Suppressor macrophage (primary cell): ENCODE measurements at regions not wholly inside any gene's neighbourhood (a gene's known extent, or its start where the extent isn't known, plus 50 kb on each side); places are given as distances from the start of the nearest gene placed in this dataset.
"Not testable (repeated sequence)": the region's sequence is repeated elsewhere in the genome, so short reads cannot be mapped to it uniquely, and the experiment has no call there.

Source experiments
- DNase-seq, 4 experiments: peaks; one replicate each; pipeline ENCODE4 v3.0.0-alpha.2; 2020 to 2022

DNA sequence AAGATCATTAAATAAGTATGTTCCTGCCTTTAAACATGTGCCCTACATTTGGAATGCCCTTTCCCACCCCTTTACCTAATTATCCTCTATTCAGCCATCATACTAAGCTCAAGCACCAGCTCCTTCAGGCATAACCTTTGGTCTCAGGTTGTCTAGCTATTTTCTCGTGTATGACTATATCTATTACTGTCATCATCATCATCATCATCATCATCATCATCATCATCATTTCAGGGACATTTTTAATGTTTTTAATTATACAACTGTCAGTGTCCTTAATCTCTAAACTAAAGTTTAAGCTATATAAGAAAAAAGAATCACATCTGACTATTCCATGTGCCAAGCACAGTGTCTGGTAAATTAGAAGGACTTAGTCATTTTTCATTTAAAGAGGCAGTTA lies 214.6 kb upstream of the CTSO start:
- DNase-seq = no peak

DNA sequence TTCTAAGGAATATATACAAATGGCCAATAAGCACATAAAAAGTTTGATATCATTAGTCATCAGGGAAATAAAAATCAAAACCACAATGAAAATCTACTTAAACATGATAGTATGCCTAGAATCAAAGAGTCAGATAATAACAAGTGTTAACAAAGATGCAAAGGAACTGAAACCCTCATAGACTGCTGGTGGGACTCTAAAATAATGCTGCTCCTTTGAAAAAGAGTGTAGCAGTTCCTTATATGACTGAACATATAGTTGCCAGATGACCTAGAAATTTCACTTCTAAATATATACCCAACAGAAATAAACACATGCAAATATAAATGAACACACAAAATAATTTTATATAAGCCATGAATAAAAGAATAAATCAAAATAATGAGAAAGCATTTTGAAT lies 205.1 kb upstream of the CTSO start:
- DNase-seq = no peak

DNA sequence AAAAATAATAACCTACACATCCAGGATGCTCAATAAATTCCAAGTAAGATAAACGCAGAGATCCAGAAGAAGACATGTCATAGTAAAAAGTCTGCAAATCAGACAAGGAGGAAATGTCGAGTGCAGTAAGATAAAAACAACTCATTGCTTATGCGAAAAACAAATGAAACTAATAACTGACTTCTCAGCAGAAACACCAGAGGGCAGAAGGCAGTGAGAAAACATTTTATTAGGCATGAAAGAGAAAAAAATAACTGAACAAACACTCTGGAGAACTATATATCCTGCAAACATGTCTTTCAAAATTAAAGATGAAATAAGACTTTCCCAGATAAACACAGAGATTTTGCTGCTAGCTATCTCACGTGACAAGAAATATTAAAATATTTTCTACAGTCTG lies 201.3 kb upstream of the CTSO start:
- no peak for DNase-seq

DNA sequence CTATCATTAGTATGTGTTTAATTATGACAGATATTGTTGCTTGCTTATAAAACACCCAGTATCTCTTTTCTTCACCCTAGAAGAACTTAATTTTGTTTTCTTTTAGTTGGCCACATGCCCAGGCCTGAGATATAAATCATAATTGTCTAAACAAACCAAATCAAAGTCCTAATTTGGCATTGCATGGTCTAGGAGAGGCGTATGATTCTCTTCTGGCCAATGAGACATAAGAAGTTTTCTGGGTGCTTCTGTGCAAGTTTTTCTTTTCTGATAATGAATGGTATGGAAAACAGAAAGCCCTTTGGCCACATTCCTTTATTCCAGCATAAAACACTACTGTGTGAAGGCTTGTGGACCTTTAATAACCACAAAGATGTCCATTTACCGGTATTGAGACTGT lies 192.9 kb upstream of the CTSO start:
- no peak for DNase-seq

DNA sequence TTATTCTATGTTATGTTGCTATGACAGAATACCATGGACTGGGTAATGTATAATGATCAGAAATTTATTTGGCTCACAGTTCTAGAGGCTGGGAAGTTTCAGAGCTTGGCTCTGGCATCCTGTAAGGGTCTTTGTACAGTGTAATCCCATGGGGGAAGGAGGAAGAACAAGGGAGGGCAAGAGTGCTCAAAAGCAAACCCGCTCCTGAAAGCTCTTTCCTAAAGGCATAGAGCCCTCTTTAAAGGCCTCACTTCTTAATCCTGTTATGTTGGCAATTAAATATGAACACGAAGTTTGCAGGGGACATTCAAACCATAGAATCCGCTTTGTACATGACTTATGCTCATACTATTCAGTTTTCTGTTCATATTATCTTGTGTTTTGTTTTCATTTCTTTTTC lies 191.3 kb upstream of the CTSO start:
- no peak for DNase-seq

DNA sequence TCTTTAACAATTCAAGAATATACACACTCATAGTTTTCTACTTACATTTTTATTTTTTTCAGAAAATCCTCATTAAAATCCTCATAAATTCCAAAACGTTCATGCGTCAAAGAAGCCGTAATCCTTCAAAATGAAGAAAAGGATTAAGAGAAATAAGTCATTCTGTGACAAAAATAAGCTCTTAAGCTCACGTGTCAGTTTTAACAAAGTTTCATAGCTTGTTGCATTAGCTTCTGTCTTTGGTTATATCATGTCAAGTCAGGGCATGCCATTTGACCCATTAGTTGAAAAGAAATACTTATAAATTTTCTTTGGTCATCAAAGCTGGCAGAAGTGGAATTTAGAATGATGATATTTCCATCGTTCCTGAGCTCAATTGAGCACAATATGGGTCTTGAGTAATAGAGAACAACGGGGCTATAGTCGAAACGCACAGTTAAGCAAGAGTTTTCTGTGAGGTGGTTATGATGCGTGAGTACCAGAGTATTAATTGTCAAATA lies 185.2 kb upstream of the CTSO start:
- DNase-seq = no peak

DNA sequence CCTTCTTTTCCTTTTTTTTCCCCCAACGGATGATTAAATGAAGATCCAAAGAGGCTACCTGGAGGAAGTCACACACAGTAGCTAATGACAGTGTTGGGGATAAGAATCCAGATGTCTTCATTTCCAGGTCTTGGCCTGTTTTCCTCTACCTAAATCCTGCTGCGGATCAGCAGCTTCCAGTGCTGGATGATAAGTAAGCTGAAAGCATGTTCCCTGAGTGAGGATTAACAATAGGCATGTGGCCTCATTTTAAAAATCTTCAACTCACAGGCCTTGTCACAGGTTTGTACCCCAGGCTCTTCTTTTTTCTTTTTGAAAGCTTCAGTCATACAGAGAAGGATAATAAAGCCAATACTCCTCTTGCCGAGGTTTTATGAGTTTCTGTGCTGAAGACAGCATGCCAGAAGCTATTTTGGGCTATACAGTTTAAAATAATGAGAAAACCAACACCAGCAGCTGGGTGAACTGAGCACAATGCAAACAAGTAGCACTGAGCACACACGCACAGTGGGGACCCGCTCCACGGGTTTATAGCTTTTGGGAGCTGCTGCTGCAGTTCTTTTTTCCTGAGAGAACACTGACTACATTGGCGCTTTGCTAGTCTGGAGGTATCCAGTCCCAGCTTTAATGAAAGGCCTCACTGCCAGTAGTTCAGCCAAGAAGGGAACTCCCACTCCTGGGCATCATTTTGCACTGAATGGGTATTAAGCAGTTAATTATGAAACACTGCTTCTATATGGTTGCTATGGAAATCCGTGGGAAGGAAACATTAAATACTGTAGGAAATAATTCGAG lies 184.2 kb upstream of the CTSO start:
- DNase-seq = no peak

DNA sequence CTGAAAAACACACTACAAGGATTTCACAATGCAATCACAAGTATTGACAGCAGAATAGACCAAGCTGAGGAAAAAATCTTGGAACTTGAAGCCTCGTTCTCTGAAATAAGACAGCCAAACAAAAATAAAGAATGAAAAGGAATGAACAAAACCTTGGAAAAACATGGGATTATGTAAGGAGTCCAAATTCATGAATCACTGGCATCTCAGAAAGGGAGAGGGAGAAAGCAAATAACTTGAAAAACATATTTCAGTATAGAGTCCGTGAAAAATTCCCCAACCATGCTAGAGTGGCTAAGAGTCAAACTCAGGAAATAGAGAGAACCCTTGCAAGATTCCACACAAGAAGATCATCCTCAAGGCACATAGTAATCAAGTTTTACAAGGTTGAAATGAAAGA lies 178.5 kb upstream of the CTSO start:
- DNase-seq = no peak

DNA sequence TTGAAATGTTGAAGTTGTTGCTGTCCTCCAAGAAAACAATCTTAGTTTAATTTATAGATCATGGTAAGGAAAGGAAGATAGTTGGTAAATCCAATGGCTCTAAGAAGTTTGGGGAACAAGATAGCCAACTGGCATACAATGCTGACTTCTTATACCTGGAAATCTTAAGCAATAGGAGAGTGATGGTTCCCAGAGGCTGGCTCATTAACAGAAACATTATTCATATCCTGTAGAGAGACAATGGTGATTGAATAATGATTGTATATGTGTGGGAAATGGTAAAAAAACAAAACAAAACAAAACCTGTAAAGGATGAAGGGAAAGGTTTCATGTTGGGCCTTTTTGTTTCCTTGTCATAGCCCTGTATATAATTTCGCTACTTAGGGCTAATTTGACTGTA lies 174.9 kb upstream of the CTSO start:
- no peak for DNase-seq

DNA sequence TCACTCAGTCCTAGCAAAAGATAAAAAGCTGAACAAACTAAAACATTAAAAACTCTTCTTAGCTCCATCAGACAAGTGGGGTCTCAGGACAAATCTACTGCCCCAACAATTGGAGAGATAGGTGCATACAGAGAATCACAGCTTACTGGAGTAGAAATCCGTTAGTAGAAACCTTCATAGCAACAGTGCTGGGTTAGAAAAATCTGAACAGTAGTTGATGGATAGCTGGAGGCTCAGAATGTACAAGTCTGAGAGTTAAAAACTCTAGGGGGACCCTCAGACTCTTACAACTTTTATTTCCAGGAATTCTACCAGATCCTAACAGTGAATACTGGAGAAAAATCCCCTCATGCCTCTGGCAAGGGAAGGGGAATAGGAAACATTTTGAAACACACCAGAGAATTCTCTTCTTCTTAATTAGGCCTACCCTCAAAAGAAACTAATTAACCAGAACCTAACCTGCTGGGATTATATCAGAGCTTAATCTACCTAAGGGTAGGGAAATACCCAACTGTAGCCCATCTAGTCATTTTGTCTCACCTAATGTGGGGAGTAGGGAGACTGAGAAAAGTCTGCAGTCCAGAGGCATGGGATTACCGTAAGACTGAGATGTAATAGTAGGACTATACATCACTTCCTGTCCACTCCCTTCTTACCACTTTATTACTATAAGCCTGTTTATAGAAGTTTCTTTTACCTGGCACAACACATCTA lies 165.0 kb upstream of the CTSO start:
- no peak for DNase-seq

DNA sequence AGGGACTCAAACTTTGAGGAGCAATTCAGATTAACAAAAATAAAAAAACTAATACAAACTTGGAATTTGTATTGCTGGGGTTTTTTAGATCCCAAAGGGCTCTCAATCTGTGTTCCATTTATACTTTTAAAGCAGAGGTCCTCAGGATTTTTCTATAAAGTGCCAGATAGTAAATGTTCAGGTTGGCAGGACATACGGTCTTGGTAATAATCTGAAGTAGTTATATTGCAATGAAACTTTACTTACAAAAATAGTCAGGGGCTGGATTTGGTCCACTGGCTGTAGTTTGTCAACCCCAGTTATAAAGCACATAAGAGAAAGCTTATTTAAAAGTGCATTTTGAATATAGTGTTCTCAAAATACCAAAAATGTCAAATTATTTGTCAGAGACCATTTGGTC lies 164.1 kb upstream of the CTSO start:
- DNase-seq = no peak

DNA sequence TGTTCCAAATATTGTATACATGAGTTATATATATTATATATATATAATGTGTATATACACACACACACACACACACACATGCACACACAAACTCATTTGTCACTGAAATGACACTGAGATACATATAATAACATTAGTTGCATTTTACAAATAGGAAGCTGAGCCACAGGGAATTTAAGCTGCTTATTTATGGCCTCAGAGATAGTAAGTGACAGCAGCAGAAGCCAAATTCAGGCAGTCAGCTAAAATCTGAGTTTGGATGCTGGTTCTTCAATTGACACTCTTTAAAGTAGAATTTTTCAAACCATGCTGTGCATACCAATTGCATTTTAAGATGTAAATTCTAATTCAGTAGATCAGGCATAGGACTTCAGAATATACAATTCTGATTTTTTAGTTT lies 163.3 kb upstream of the CTSO start:
- no peak for DNase-seq

DNA sequence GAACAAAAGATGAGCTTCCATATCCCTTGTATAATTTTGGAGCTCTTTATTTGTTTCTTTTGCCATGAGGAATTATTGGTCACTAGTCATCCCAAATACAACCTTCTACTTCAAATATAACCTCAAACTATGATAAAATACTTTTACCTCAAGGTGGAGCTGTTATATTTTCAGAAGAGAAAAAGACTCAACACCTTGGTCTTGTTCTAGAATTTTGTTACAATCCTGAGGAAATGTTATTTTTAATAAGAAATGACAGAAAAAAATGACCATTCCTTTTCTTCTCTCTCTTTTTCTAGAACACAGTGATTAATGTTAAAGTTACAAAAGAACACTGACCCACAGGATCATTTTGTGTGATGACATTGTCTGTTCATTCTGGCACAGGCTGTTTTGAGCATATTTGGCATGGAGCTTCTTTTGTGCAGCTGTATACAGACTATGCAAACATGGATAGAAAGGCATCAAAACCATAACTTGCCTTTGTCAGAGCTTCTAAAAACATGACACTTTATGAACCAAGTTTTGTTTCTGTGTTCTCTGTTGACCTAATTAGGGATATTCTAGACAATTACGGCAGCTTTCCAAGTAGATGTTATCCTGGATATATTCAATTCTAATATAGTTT lies 159.6 kb upstream of the CTSO start:
- DNase-seq = no peak

DNA sequence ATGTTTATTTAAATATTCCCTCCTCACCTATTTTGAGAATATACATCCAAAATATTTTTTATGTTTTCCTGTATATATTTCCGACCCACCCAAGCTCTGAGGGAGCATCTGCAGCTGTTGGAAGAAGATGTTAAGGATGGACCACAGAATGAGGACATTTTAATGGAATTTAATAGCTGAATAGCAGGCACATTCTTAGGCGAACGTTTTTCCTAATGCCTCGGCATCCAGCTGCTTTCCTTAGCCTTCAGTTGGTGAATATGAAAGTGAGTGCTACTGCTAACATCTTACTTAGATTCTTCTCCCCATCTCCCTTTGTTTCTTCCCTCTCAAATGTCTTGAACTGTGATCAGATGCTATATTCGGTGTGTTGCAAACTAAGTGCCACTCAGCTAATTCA lies 158.0 kb upstream of the CTSO start:
- no peak for DNase-seq

DNA sequence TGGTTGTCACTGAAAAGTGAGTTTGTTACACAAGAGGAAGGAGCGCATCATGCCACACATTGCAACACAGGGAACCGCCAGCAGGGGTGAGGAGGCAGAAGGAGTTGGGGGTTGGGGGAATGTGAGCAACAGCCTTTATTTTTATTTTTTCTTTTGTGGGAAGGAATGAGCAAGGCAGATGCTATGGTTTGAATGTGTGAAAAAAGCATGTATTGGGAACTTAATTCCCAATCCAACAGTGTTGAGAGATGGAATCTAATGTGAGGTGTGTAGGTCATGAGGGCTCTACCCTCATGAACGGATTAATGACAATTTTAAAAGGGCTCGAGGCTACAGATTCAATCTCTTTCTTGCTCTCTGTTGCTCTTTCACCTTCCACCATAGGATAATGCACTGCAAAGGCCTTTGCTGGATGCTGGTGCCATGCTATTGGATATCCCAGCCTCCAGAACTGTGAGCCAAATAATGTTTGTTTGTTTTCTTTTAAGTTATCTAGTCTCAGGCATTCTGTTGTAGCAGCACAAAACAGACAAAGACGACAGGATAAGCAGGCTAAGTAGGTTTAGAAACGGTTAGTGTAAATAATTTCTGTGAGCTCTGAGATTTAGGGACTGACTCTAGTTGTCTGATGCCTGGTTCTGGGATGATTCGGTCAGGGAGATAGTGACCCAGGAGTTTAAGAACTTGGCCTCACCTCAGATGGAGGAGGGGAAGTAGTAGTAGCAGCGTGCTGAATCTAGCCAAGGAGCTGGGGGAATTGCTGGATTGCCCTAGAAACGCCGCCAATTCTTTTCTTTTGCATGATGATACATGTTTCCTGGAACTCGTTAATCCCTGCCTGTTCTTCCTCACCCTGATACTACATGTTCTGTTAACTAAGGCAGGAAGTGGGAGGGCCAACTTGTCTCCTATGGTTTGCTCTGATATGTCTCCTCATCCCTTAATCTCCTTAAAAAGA lies 156.6 kb upstream of the CTSO start:
- peak; percentile 20 to 46 (median 32) for DNase-seq

DNA sequence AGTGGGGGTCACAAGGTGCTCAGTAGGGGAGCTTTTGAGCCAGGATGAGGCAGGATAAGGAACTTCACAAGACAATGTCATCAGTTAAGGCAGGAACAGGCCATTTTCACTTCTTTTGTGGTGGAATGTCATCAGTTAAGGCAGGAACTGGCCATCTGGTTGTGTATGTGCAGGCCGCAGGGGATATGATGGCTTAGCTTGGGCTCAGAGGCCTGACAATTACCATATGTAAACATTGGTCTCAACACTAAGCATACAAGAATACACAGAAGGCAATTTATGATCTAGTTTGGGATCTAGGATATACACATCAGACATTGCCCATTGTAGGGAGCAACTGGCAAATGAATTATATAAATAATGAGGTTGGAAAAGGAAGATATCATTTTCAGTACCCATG lies 155.4 kb upstream of the CTSO start:
- not testable (repeated sequence) for DNase-seq

DNA sequence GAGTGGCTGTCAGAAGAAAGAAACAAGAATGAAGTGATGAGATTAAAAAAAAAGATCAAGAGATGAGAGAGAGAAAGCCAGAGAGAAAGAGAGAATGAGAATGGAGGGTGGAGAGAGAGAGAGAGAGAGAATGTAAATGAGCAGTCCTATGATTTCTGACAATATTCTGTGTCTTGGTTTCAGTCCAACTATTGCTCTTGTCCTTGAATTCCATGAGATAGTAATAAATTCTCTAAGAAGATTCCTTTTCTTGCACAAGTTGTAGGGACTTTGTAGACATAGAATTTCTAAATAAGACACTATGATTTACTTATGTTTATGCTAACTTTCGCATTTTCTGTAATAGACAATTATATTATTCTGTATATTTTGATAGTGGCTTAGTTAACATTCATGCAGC lies 149.6 kb upstream of the CTSO start:
- no peak for DNase-seq

DNA sequence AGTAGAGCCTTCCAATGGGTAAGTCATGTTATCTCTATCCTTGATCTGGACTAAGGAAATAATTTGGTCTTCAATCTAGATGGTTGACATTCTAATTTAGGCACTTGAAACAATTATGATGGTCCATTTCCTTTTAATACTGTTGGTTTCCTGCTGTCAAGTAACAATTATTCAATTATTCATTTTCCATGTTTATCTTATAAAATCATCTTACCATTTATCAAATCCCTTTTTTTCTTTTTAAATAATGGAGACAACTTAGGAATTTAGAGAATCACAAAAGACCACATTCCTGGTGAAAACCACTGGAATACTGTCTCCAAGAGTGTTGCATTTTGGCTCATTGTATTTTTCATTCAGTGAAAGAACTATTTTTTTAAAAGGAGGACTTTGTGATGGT lies 148.7 kb upstream of the CTSO start:
- DNase-seq = no peak

DNA sequence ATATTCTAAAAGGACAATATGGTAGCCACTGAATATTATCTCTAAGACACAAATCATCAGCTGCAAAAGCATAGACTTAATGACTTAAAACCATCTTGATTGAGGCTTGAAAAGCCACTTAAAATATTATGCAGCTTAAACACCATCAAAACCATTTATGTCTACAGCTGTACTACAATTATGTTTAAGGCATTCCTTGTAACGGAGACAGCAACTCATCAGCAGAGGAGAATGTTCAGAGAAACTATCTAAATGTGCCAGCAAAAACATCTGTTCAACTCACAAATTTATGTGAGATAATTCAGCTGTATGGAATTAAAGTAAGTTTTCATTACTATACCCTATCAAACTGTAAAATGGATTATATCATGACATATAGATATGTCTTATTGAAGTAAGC lies 147.9 kb upstream of the CTSO start:
- no peak for DNase-seq

DNA sequence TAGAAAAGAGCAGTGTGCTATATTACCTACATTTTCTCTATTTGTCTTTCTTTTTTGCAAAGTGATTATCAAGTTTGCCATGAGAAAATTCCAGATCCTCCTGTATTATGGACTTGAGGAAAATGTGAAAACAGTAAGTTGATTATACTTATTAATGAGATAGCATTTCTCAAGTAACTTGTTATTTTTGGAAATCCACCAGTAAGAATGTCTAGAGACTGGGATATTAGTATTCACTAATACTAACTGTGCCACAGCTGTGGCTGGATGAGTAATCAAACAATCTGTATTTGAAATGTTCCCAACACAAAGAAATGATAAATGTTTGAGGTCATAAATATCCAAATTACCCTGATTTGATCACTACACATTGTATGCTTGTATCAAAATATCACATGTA lies 147.0 kb upstream of the CTSO start:
- no peak for DNase-seq

DNA sequence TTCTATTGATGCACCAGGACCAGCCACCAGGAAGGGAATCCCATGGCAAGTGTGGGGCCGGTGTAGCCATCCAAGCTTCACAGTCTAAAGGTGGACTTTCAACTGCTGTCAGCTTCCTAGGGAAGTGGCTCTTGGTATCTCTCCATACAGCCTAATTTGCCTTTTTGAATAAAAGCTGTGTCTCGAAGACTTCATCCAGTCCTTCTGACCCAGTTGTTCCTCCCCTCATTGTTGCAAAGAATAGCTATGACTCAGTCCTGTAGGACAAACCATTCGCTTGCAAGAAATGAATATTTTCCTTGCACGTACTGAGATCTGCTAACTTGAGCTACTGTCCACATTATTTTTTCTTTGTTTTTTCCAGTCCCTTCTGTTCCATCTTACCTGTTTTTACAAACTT lies 145.1 kb upstream of the CTSO start:
- no peak for DNase-seq

DNA sequence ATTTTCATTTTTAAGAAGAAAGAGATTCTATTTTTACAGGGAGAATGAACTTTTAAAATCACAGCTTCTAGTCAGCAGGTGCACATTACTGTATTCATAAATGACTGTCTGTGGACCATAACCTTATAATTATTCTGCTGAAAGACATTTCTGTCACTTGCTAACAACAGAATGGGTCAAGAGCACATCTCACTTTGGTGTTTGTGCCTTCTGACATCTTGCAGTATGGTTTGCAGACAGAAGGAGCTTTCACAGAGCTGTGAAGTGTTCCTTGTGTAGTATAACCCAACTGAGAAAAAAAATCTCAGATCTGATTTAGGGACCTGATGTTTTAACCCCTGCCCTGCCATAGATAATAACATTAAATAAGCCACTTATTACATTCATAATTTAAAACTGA lies 131.4 kb upstream of the CTSO start:
- no peak for DNase-seq

DNA sequence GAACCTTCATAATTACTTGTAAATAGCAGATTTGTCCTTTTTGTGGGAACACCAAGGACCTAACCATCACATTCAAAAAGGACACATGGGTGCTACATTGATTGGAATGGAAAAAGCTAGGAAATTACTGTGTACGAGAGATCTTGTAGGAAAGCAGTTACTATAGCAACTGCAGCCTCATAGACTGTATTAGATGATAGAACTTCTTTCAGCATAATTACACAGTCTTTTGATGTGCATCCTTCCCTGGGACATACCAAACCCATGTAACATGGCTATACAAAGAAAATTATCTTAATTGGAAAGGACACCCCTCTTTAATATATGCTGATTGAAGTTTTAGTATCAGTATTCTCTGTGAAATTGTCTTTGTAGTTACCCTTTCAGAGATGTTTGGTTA lies 130.7 kb upstream of the CTSO start:
- DNase-seq = no peak
